ENCODE measurements at regions not wholly inside any gene's neighbourhood (a gene's known extent, or its start where the extent isn't known, plus 50 kb on each side); places are given as distances from the start of the nearest gene placed in this dataset.

GRCh38 chrX:145002771-145003170 lies 244.5 kb upstream of the SPANXN1 start:
- peaks cover 29% of the 10 kb centered on the region for H3K27me3 Mint-ChIP-seq (ENCODE audit: low read depth)
- peaks cover 0 to 9% of the 10 kb centered on the region in 2 donors for H3K9me3 Mint-ChIP-seq
- H3K4me3 Mint-ChIP-seq: no peak overlapping the region
- no peak for DNase-seq
- peak in 1 of 2 donors; percentile 84 for ATAC-seq (replicated peaks in 1 of 2)
- no peaks in the 10 kb centered on the region for H3K36me3 Mint-ChIP-seq (ENCODE audit: insufficient read depth in 2 of 2)
- H3K27ac Mint-ChIP-seq: no peak overlapping the region
- H3K4me1 Mint-ChIP-seq (ENCODE audit: low read depth): no peaks in the 10 kb centered on the region

DNA sequence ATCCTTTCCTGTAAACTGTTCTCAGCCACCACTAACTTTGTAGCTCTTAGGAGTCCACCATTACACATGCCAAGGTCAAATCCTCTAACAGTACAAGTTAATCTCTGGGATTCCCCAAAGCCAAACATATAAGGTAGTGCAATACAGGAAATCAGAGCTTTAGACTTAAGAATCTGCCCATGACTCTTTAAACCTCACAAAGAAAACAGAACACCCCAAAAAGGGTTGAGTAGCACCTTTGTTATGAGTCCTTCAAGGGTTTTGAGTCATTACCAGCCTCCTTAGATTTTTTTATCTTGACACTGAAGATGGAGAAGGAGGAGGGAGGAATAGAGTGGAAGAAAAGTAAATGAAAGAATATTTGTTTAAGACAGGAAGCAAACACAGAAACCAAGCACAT lies 243.9 kb upstream of the SPANXN1 start:
- Mint-ChIP-seq H3K9me3 (peaks cover 0 to 9% of the 10 kb centered on the region in 2 donors), H3K27ac (no peak overlapping the region)
- ATAC-seq (replicated peaks in 1 of 2): no peak

DNA sequence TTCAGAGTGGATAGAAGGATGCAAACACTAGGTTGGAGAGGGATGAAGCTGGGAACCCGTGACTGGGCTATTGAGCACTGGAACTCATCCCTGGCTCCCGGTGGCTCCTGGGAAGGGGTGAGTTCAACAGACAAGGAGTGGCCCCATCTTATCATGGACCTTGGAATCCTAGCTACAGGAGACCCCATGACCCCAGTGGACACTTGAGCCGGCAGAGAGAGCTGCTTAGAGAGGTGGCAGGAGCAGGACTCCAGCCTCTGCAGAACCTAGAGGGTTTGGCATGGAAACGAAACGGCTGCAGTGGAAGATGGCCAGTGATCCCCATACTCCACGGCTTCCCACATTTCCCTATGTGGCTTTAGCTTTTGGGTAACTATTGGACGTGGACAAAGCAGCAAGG lies 205.8 kb upstream of the SPANXN1 start:
- Mint-ChIP-seq H3K27me3 (ENCODE audit: low read depth) (peaks cover 9% of the 10 kb centered on the region), H3K4me1 (ENCODE audit: low read depth) (no peaks in the 10 kb centered on the region), H3K9me3 (peaks cover 2 to 3% of the 10 kb centered on the region in 2 donors), H3K4me3 (no peak overlapping the region), H3K27ac (no peak overlapping the region), H3K36me3 (ENCODE audit: insufficient read depth in 2 of 2) (peaks cover 0 to 5% of the 10 kb centered on the region in 2 donors)
- ATAC-seq (replicated peaks in 1 of 2) (no peak), DNase-seq (no peak)

More for the DNA sequence above, 243.9 kb upstream of the SPANXN1 start:
- H3K4me3 Mint-ChIP-seq: no peak overlapping the region
- peaks cover 31% of the 10 kb centered on the region for H3K27me3 Mint-ChIP-seq (ENCODE audit: low read depth)
- H3K4me1 Mint-ChIP-seq (ENCODE audit: low read depth): no peaks in the 10 kb centered on the region
- no peaks in the 10 kb centered on the region for H3K36me3 Mint-ChIP-seq (ENCODE audit: insufficient read depth in 2 of 2)
- no peak for DNase-seq

DNA sequence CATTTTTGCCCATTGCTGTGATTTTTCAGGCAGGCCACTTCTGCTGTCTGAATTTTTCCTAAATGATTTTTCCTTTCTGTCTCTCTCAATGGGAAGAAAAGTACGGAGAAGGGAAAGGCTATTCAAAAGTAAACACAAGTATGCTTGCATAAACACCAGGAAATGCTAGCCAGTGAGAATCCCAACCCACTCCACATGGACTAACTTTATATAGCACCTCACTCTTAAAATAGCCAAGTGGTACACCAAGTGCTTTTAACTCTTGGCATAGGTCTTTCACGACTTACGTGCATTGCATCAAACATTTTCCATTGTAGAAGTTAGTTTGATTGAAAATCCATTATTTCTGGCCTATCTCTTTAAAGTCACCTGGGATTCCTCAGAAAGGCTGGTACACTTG lies 178.9 kb upstream of the SPANXN1 start:
- DNase-seq: no peak
- no peak for ATAC-seq (replicated peaks in 1 of 2)
- no peaks in the 10 kb centered on the region for H3K9me3 Mint-ChIP-seq
- H3K4me1 Mint-ChIP-seq (ENCODE audit: low read depth): no peaks in the 10 kb centered on the region
- no peak overlapping the region for H3K4me3 Mint-ChIP-seq
- no peaks in the 10 kb centered on the region for H3K27me3 Mint-ChIP-seq (ENCODE audit: low read depth)
- H3K27ac Mint-ChIP-seq: no peak overlapping the region
- no peaks in the 10 kb centered on the region for H3K36me3 Mint-ChIP-seq (ENCODE audit: insufficient read depth in 2 of 2)

- Mint-ChIP-seq H3K36me3 (ENCODE audit: insufficient read depth in 2 of 2) (no peaks in the 10 kb centered on the region), H3K4me3 (no peak overlapping the region), H3K27ac (no peak overlapping the region)
Observed at GRCh38 chrX:145099204-145099603, 148.1 kb upstream of the SPANXN1 start.

More at GRCh38 chrX:145099204-145099603, 148.1 kb upstream of the SPANXN1 start:
- DNase-seq (no peak), ATAC-seq (replicated peaks in 1 of 2) (no peak)
- no peaks in the 10 kb centered on the region for H3K9me3 Mint-ChIP-seq
- no peaks in the 10 kb centered on the region for H3K27me3 Mint-ChIP-seq (ENCODE audit: low read depth)
- no peaks in the 10 kb centered on the region for H3K4me1 Mint-ChIP-seq (ENCODE audit: low read depth)
